ENCODE measurements at regions not wholly inside any gene's neighbourhood (a gene's known extent, or its start where the extent isn't known, plus 50 kb on each side); places are given as distances from the start of the nearest gene placed in this dataset.

DNA sequence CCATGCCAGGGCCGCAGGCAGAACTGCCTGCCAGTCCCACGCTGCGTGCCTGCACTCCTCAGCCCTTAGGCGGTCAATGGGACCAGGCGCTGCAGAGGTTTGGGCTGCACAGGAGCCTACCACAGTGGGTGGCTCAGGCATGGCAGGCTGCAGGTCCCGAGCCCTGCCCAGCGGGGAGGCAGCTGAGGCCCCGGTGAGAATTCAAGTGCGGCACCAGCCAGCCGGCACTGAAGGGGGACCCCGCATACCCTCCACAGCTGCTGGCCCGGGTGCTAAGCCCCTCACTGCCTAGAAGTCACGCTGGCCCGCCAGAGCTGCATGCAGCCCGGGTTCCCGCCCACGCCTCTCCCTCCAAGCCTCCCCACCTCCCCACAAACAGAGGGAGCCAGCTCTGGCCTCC lies 302.5 kb upstream of the UGT8 start:
- TF ChIP-seq, protein P1, sequence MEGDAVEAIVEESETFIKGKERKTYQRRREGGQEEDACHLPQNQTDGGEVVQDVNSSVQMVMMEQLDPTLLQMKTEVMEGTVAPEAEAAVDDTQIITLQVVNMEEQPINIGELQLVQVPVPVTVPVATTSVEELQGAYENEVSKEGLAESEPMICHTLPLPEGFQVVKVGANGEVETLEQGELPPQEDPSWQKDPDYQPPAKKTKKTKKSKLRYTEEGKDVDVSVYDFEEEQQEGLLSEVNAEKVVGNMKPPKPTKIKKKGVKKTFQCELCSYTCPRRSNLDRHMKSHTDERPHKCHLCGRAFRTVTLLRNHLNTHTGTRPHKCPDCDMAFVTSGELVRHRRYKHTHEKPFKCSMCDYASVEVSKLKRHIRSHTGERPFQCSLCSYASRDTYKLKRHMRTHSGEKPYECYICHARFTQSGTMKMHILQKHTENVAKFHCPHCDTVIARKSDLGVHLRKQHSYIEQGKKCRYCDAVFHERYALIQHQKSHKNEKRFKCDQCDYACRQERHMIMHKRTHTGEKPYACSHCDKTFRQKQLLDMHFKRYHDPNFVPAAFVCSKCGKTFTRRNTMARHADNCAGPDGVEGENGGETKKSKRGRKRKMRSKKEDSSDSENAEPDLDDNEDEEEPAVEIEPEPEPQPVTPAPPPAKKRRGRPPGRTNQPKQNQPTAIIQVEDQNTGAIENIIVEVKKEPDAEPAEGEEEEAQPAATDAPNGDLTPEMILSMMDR (IDR thresholded peaks at IDR 0.05; ENCODE audit: low read depth, low read length), result no peak
- TF ChIP-seq POLR2A (IDR thresholded peaks at IDR 0.05; ENCODE audit: extremely low read depth, insufficient read length), result no peak
- TF ChIP-seq, protein P2, sequence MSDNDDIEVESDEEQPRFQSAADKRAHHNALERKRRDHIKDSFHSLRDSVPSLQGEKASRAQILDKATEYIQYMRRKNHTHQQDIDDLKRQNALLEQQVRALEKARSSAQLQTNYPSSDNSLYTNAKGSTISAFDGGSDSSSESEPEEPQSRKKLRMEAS (IDR thresholded peaks at IDR 0.05; ENCODE audit: low read depth, low read length), result no peak
